GM21367 (cell line): ENCODE measurements at regions not wholly inside any gene's neighbourhood (a gene's known extent, or its start where the extent isn't known, plus 50 kb on each side); places are given as distances from the start of the nearest gene placed in this dataset.
A peak's percentile ranks its signal among the peaks of the same experiment; 100 is the strongest.
"Not testable (repeated sequence)": the region's sequence is repeated elsewhere in the genome, so short reads cannot be mapped to it uniquely, and the experiment has no call there.

Experiments used
- ATAC-seq: cut with Tn5 transposase; IDR thresholded peaks from one replicate; pipeline ENCODE4 v1.9.1; 2021; ENCODE audit not compliant: unreplicated experiment

DNA sequence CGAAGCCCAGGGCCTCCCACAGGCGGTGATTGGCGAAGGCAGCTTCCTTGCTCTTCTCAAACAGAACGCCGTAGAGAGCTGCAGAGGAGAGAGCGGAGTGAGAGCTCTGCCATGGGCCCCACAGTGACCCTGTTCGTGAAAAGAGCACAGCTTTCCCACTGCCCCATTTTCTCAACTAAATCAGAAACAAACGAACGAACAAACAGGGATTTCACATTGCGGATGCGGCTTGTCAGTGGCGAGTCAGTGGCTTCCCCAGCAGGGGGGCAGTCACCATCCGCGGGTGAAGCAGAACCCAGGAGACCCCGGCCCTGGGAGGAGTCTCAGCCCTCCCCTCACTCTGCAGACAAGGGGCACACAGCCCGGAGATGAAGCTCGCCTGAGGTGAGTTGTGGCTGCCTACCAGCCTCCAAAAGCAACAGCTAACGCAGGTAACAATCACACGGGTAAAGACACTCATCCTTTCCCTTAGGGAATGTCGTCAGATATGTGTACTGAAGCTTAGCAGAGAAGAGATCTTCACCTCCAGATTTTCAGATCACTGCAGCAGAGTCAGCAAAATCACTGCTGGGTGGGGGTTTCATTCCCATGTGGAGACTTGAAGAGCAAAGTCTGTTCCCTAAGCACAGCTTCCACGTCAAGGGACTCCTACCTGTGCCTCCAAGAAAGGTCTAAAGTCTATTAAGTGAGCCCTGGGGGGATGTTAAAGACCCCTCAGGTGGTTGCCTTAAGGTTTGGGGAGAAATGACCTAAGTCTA, 51.2 kb upstream of the GPR31 start:
- ATAC-seq: no peak

DNA sequence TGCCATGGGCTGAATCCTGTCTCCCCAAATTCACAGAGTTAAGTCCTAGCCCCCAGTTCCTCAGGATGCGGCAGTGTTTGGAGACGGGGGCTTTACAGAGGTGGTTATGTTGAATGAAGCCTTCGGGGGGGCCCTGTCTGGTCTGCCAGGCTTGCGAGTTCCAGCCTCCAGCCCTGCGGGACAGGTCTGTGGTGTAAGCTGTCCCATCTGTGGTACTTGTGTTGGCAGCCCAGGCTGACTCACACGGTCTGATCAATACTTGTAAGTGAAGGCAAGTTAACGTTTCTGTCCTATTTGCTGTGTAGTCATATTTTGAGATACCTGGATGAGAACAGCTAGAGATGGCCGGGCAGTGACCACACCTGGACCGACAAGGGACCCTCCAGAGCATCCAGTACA, 51.8 kb upstream of the GPR31 start:
- ATAC-seq: no peak

- no peak for ATAC-seq
These were observed 52.9 kb upstream of the GPR31 start for GRCh38 chr6:167210375-167211294.

- no peak for ATAC-seq
These were observed 53.5 kb upstream of the GPR31 start for GRCh38 chr6:167211295-167211648.

GRCh38 chr6:167211881-167212712, 54.3 kb upstream of the GPR31 start:
- ATAC-seq: no peak

DNA sequence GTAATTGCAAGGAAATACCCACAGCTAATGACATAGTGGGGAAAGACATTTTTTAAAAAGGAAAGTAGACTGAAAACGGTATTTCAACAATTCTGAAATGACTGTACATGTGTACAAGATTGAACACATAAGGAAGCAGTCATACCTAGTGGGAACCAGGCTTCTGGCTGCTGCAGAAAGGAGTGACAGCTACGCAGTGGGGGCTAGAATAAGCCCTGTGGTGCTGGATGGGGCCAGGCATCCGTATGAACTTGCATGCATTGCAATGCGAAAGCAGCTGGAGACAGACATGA, 54.9 kb upstream of the GPR31 start:
- ATAC-seq: peak; percentile 49

- no peak for ATAC-seq
These were observed 56.4 kb upstream of the GPR31 start for GRCh38 chr6:167214206-167214605.

DNA sequence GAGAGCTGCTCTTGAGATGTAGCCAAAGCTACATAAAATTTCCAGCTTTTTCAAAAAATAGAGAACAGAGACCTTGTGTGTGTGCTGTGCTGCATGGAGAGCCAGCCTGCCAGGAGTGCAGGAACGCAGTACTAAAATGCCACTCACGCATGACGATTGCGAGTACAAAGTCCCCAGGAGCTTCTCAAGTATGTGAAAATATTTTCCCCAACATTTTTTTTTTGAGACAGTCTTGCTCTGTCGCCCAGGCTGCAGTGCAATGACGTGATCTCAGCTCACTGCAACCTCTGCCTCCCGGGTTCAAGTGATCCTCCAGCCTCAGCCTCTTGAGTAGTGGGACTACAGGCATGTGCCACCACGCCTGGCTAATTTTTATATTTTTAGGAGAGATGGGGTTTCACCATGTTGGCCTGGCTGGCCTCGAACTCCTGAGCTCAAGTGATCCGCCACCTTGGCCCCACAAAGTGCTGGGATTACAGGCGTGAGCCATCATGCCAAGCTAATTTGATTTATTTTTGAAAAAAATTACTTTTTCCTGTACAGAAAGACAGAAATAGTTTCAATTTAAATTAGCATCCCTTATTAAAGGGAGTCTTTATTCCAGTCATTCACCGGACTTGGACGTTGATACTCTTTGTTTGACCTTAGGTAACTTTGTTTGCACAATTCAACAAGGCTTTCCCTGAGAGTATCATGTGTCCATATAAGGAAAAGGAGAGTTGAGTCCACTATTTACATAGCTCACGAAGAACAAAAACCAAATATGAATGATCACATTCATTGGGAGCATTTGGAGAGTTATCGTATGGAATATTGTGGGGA, 57.9 kb upstream of the GPR31 start:
- not testable (repeated sequence) for ATAC-seq

- ATAC-seq: not testable (repeated sequence)
These were observed 58.7 kb upstream of the GPR31 start for GRCh38 chr6:167216390-167217050.

GRCh38 chr6:167217073-167217472, 59.3 kb upstream of the GPR31 start:
- ATAC-seq: not testable (repeated sequence)

- ATAC-seq: not testable (repeated sequence)
These were observed 60.4 kb upstream of the GPR31 start for GRCh38 chr6:167217951-167218759.

DNA sequence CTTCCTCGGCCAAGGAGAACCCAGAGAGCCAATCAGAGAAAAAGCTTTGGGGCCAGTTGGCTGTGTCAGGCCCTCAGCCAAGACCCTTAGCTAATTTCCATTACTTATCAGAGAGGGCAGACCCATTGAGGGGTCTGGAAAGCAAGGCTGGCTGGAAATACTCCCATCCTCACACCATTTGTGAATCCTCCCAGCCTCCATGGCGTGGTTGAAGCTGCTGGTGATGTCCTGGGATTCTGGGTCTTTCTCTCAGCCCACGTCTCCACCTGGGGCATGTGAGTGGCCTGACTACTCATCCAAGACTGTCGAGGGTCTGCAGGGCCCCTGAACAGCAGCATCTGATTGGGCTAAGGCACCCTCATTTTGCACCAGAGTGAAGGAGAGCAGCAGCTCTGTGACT, 61.3 kb upstream of the GPR31 start:
- not testable (repeated sequence) for ATAC-seq

GRCh38 chr6:167219967-167220512, 62.3 kb upstream of the GPR31 start:
- no peak for ATAC-seq

DNA sequence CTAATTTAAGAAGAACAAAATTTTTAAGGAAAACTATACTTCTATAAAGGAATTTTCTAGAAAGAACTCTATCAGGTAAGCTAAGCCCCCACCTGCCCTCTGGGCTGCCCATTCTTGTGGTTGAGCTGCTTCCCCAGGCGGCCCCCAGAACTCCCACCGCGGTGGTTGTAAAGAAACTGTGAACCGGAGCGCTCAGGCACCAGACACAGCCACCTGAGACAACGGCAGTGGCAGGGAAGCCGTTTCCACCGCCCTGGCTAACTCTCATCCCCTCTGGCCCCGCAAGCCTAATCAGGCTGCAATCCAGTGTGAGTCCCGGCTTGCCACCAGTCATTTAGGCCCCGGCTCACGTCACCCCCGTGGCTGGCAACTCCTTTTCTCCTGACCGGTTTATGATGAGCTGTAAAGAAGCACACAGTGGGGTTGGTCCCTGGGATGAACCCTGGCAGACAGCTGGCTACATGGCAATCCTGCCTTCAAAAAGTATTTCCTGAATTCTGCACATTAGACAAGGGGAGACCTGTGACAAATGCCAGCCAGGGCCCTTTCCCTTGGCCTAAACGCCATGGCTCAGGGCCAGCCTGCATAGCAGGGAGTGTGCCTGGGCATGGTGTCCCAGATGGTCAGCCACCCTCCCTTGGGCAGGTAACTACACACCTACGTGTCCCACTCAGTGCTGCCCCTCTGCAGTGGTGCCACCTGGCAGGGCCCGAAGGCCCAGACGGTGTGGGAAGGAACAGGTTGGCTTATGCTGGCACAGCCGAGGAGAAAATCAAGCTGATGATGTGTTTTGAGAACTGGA, 63.8 kb upstream of the GPR31 start:
- ATAC-seq: no peak

- not testable (repeated sequence) for ATAC-seq
These were observed 65.3 kb upstream of the UNC93A start for GRCh38 chr6:167225566-167226382.

DNA sequence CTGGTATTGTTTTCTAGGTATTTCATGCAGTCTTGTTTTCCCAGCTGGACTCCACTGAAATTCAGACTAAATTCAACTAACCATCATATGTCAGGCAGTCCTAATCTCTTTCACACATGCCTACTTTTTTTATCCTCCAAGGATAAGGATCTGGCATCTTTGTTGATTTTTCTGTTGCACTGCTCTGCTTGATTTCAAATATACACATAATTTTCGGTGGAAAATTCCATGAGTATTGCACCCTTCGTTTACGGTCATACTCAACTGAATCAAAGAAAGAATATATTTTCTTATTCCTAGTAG, 64.8 kb upstream of the UNC93A start:
- no peak for ATAC-seq

GRCh38 chr6:167226791-167227190, 64.3 kb upstream of the UNC93A start:
- ATAC-seq: no peak

DNA sequence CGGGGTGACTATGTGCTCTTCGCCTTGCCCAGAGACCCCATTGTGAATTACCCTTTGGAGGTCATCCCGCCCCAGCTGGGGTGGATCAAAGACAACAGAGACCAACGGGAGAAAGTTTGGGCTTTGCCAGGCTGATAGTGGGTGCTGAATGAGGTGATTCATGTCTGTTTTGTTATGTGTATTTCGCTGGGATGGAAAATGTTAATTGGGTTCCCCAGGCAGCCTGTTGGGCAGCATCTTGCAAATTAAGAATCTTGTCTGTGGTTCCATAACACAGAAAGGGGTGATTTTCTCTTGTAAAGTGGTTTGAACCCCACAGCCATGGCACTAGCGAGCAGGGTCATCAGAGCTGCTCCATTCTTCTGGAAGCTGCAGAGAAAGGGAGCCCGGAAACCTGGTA, 63.1 kb upstream of the UNC93A start:
- no peak for ATAC-seq
